ENCODE measurements at regions not wholly inside any gene's neighbourhood (a gene's known extent, or its start where the extent isn't known, plus 50 kb on each side); places are given as distances from the start of the nearest gene placed in this dataset.

GRCh38 chr13:65293530-65294198 is 1936.5 kb downstream of the PCDH9 start:
- TF ChIP-seq EZH2phosphoT487 (IDR thresholded peaks at IDR 0.05; ENCODE audit: low read depth, severe bottlenecking, unreplicated experiment): no peak
- no peak for TF ChIP-seq CTCF (IDR thresholded peaks at IDR 0.05; ENCODE audit: poor library complexity)

Measured in hepatocyte (in vitro differentiated cells).